ENCODE measurements at regions not wholly inside any gene's neighbourhood (a gene's known extent, or its start where the extent isn't known, plus 50 kb on each side); places are given as distances from the start of the nearest gene placed in this dataset.

DNA sequence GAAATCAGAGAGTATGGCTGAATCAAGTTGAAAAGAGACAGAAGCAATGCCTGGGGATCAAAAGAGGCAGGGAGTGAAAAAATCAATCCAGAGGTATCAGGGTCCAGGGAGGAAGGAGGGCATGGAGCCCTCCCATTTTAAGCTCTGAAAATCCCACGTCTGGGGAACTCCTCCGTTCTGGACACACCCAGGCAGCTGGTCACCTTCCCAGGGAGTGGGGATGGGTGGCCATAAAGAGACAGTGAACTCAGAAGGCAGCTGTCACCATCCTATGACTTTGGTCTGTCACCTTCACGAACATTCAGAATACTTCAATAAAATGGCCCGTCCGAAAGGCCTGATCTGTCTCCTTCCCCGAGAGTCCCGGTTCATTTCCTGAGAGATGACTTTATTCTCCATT lies 71.6 kb downstream of the MAP1LC3B2 start:
- Mint-ChIP-seq H3K36me3 (ENCODE audit: insufficient read depth, unreplicated experiment) (peaks cover 5% of the 10 kb centered on the region), H3K27me3 (ENCODE audit: insufficient read depth, unreplicated experiment) (peaks cover 43% of the 10 kb centered on the region), H3K4me3 (ENCODE audit: unreplicated experiment) (no peak overlapping the region), H3K9me3 (ENCODE audit: unreplicated experiment) (no peaks in the 10 kb centered on the region), H3K4me1 (ENCODE audit: insufficient read depth, unreplicated experiment) (peaks cover 5% of the 10 kb centered on the region), H3K27ac (ENCODE audit: low read depth, unreplicated experiment) (no peak overlapping the region)
- no TSS peak for BruUV-seq (replicated peaks)
- TF ChIP-seq, protein P1, sequence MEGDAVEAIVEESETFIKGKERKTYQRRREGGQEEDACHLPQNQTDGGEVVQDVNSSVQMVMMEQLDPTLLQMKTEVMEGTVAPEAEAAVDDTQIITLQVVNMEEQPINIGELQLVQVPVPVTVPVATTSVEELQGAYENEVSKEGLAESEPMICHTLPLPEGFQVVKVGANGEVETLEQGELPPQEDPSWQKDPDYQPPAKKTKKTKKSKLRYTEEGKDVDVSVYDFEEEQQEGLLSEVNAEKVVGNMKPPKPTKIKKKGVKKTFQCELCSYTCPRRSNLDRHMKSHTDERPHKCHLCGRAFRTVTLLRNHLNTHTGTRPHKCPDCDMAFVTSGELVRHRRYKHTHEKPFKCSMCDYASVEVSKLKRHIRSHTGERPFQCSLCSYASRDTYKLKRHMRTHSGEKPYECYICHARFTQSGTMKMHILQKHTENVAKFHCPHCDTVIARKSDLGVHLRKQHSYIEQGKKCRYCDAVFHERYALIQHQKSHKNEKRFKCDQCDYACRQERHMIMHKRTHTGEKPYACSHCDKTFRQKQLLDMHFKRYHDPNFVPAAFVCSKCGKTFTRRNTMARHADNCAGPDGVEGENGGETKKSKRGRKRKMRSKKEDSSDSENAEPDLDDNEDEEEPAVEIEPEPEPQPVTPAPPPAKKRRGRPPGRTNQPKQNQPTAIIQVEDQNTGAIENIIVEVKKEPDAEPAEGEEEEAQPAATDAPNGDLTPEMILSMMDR (IDR thresholded peaks at IDR 0.05; ENCODE audit: unreplicated experiment): no peak
- DNase-seq (ENCODE audit: unreplicated experiment): no peak
- CTCF ChIA-PET: interaction anchor here (0.7 kb wide), 1 partner anchor 578 kb away, joined by 3 read pairs; no protein-coding TSS in a partner anchor
- intact Hi-C loops (cut with micrococcal nuclease): no loop called here
- POLR2A ChIA-PET: no interaction called here

DNA sequence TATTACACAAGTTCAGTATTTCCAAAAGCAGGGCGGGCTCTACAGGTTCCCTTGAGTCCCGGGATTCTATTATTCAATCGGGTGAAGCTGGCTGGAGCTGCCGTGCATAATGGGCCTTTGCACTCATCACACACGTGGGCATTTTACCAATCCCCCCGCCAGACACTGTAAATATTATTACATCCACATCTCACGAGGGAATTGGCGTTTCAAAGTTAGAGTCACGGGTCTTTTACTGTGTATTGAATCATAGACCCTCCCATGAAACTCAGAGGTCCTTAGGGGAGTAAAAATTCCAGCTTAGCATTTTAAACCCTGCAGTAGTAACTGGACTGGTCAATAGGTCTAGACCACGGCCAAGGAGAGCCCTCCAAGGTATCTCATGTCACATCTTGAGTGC lies 70.3 kb downstream of the MAP1LC3B2 start:
- ChIA-PET CTCF (interaction anchor here (0.6 to 0.7 kb wide), 2 partner anchors 491 to 1779 kb away, joined by 3 to 4 read pairs; no protein-coding TSS in a partner anchor), POLR2A (interaction anchor here (0.6 kb wide), 2 partner anchors 356 to 500 kb away, joined by 3 to 4 read pairs; no protein-coding TSS in a partner anchor)
- TF ChIP-seq, protein P1 (IDR thresholded peaks at IDR 0.05; ENCODE audit: unreplicated experiment): no peak

DNA sequence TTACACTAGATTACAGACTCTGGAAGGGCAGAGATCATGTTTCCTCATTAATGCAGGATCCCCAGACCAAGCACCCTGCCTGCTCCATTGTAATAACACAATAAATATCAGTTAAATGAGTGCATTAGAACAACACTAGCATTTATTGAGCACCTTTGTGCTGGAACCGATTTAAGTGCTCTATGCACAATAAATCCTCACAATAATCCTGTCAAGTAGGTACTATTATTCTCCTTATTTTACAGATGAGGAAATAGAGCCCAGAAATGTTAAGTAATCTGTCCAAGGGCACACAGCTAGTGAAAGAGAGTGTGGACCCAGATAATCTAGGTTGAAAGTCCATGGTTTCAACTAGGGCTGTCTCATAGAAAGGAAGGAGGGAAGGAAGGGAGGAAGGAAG lies 69.8 kb downstream of the MAP1LC3B2 start:
- TF ChIP-seq, protein P1 (IDR thresholded peaks at IDR 0.05; ENCODE audit: unreplicated experiment): no peak
- POLR2A ChIA-PET: interaction anchor here (0.7 kb wide), 1 partner anchor 52 kb away, joined by 3 read pairs; no protein-coding TSS in a partner anchor
- Mint-ChIP-seq H3K4me1 (ENCODE audit: insufficient read depth, unreplicated experiment) (peaks cover 5% of the 10 kb centered on the region), H3K27ac (ENCODE audit: low read depth, unreplicated experiment) (no peak overlapping the region), H3K9me3 (ENCODE audit: unreplicated experiment) (peaks cover 3% of the 10 kb centered on the region), H3K27me3 (ENCODE audit: insufficient read depth, unreplicated experiment) (peaks cover 43% of the 10 kb centered on the region), H3K4me3 (ENCODE audit: unreplicated experiment) (no peak overlapping the region), H3K36me3 (ENCODE audit: insufficient read depth, unreplicated experiment) (peaks cover 5% of the 10 kb centered on the region)
- no peak for DNase-seq (ENCODE audit: unreplicated experiment)
- intact Hi-C loops (cut with micrococcal nuclease): no loop called here
- CTCF ChIA-PET: interaction anchor here (0.6 to 0.7 kb wide), 3 partner anchors 79 to 1778 kb away, joined by 3 read pairs; no protein-coding TSS in a partner anchor
- no TSS peak for BruUV-seq (replicated peaks)

More for the DNA sequence above, 70.3 kb downstream of the MAP1LC3B2 start:
- Mint-ChIP-seq H3K36me3 (ENCODE audit: insufficient read depth, unreplicated experiment) (peaks cover 5% of the 10 kb centered on the region), H3K27me3 (ENCODE audit: insufficient read depth, unreplicated experiment) (peaks cover 43% of the 10 kb centered on the region), H3K4me3 (ENCODE audit: unreplicated experiment) (no peak overlapping the region), H3K9me3 (ENCODE audit: unreplicated experiment) (no peaks in the 10 kb centered on the region), H3K27ac (ENCODE audit: low read depth, unreplicated experiment) (no peak overlapping the region), H3K4me1 (ENCODE audit: insufficient read depth, unreplicated experiment) (peaks cover 5% of the 10 kb centered on the region)
- no peak for DNase-seq (ENCODE audit: unreplicated experiment)
- intact Hi-C loops (cut with micrococcal nuclease): no loop called here
- no TSS peak for BruUV-seq (replicated peaks)

DNA sequence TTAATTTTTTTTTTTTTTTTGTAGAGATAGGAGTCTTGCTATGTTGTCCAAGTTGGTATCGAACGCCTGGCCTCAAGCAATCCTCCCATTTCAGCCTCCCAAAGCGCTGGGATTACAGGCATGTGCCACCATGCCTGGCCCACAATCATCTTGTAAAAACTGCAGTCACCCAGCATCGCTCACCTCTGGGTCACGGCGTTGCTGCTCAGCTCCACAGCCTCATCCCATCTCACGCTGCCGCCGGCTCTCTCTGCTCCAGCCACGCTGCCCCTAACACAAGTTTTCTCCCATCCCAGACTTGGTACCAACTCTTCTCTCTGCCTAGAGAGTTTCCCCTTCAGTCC lies 69.2 kb downstream of the MAP1LC3B2 start:
- H3K4me3 Mint-ChIP-seq (ENCODE audit: unreplicated experiment): no peak overlapping the region
- H3K4me1 Mint-ChIP-seq (ENCODE audit: insufficient read depth, unreplicated experiment): peaks cover 5% of the 10 kb centered on the region
- peaks cover 6% of the 10 kb centered on the region for H3K9me3 Mint-ChIP-seq (ENCODE audit: unreplicated experiment)
- peaks cover 38% of the 10 kb centered on the region for H3K27me3 Mint-ChIP-seq (ENCODE audit: insufficient read depth, unreplicated experiment)
- CTCF ChIA-PET: interaction anchor here (0.7 kb wide), 1 partner anchor 78 kb away, joined by 3 read pairs; no protein-coding TSS in a partner anchor
- BruUV-seq (replicated peaks): no TSS peak
- intact Hi-C loops (cut with micrococcal nuclease): no loop called here
- no peak for DNase-seq (ENCODE audit: unreplicated experiment)
- POLR2A ChIA-PET: no interaction called here
- H3K36me3 Mint-ChIP-seq (ENCODE audit: insufficient read depth, unreplicated experiment): peaks cover 5% of the 10 kb centered on the region
- TF ChIP-seq, protein P1 (IDR thresholded peaks at IDR 0.05; ENCODE audit: unreplicated experiment): no peak
- no peak overlapping the region for H3K27ac Mint-ChIP-seq (ENCODE audit: low read depth, unreplicated experiment)

Data from MCF 10A (cell line).